Vagina (tissue), 2 donors: ENCODE measurements at regions not wholly inside any gene's neighbourhood (a gene's known extent, or its start where the extent isn't known, plus 50 kb on each side); places are given as distances from the start of the nearest gene placed in this dataset.

Experiments
- POLR2A ChIP-seq, 2 donors: fragments of 450-650 bp; IDR thresholded peaks; one replicate each; pipeline ENCODE4 v1.6.1; 2017; ENCODE audit warnings: antibody characterized with exemption in 2 of 2, mild to moderate bottlenecking in 2 of 2, moderate library complexity in 2 of 2
- POLR2AphosphoS5 ChIP-seq, 2 donors: sonication (generic); formaldehyde crosslinking; IDR thresholded peaks; one replicate each; pipeline ENCODE4 v1.9.0; 2017; ENCODE audit warnings: antibody characterized with exemption in 2 of 2, mild to moderate bottlenecking in 2 of 2, low read depth in 1 of 2; ENCODE audit not compliant: insufficient read depth in 1 of 2
- TF ChIP-seq, protein P1 (sequence below), 3 experiments: fragments of 450-650 bp in 2 of 3; fragments of 200-600 bp in 1 of 3; sonication (generic) in 1 of 3; IDR thresholded peaks; one replicate each; pipeline ENCODE4 v1.5.1; 2017 to 2019; ENCODE audit warnings: antibody characterized with exemption in 3 of 3, mild to moderate bottlenecking in 2 of 3, moderate library complexity in 2 of 3

DNA sequence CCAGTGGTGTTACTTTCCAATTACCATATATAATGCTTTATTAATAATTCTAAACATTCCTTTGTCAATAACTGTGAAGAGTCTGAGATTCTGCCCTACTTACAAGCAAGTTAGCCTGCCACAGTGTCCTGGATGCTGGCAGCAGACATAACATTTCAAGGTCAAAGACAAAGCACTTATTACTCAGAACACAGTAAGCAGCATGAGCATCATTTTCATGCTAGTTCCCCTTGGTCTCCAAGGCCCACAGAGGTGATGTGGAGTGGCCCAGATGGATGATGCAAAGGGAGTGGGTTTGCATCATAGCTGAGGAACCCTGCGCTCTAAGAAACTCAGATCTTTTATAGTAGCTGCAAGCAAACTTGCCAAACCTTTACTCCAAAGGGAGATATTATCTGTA is 349.7 kb downstream of the ZEB2 start:
- TF ChIP-seq, protein P1, sequence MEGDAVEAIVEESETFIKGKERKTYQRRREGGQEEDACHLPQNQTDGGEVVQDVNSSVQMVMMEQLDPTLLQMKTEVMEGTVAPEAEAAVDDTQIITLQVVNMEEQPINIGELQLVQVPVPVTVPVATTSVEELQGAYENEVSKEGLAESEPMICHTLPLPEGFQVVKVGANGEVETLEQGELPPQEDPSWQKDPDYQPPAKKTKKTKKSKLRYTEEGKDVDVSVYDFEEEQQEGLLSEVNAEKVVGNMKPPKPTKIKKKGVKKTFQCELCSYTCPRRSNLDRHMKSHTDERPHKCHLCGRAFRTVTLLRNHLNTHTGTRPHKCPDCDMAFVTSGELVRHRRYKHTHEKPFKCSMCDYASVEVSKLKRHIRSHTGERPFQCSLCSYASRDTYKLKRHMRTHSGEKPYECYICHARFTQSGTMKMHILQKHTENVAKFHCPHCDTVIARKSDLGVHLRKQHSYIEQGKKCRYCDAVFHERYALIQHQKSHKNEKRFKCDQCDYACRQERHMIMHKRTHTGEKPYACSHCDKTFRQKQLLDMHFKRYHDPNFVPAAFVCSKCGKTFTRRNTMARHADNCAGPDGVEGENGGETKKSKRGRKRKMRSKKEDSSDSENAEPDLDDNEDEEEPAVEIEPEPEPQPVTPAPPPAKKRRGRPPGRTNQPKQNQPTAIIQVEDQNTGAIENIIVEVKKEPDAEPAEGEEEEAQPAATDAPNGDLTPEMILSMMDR (IDR thresholded peaks at IDR 0.05), result no peak
- TF ChIP-seq POLR2A (IDR thresholded peaks at IDR 0.05), result no peak
- no peak for TF ChIP-seq POLR2AphosphoS5 (IDR thresholded peaks at IDR 0.05; ENCODE audit: insufficient read depth in 1 of 2, low read depth in 1 of 2)
